ENCODE measurements at regions not wholly inside any gene's neighbourhood (a gene's known extent, or its start where the extent isn't known, plus 50 kb on each side); places are given as distances from the start of the nearest gene placed in this dataset.

DNA sequence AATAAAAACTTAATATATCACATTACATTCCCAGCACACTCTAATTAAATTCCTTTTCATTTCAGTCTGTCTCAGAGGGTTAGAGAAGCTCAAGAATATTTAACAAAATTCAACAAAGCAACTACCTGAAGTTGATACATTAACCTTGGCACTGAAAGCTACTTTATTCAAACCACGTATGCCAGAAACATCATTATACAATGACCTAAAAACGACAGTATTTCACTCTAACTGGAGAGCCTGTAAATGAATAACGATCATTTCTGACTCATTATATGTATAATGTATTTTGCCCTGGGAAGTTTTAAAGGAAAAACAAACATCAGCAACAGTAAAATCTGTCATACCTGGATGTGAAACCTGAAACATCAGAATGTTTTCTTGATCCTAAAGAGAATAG lies 270.1 kb downstream of the SLITRK5 start:
- TF ChIP-seq, protein P1, sequence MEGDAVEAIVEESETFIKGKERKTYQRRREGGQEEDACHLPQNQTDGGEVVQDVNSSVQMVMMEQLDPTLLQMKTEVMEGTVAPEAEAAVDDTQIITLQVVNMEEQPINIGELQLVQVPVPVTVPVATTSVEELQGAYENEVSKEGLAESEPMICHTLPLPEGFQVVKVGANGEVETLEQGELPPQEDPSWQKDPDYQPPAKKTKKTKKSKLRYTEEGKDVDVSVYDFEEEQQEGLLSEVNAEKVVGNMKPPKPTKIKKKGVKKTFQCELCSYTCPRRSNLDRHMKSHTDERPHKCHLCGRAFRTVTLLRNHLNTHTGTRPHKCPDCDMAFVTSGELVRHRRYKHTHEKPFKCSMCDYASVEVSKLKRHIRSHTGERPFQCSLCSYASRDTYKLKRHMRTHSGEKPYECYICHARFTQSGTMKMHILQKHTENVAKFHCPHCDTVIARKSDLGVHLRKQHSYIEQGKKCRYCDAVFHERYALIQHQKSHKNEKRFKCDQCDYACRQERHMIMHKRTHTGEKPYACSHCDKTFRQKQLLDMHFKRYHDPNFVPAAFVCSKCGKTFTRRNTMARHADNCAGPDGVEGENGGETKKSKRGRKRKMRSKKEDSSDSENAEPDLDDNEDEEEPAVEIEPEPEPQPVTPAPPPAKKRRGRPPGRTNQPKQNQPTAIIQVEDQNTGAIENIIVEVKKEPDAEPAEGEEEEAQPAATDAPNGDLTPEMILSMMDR (IDR thresholded peaks at IDR 0.05) = no peak
- no peak for TF ChIP-seq POLR2A (IDR thresholded peaks at IDR 0.05)
